Left forelimb (tissue), 1 donor: ENCODE measurements at regions not wholly inside any gene's neighbourhood (a gene's known extent, or its start where the extent isn't known, plus 50 kb on each side); places are given as distances from the start of the nearest gene placed in this dataset.

Experiments used
- DNase-seq: peaks from one replicate; pipeline ENCODE4 v3.0.0-alpha.2; 2018; ENCODE audit warnings: low spot score

DNA sequence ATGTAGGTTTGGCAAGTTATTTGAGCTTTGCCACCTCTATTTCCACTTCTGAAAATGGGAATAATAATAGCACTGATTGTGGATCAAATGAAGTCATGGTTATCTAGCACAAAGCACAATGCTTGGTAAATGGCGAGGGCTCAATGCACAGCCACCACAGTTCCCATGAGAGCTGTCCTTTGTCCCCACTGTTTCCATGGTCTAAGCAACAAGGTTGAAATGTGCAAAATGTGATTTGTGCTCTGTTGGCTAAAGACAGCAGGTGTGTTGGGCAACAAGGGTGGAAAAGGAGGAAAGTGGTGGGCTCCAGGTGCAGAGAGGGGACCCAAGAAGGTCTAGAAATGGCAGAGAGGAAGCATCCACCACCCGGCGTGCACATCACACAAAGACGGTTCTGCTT, 200.5 kb downstream of the TRIM29 start:
- peak; percentile 20 for DNase-seq

DNA sequence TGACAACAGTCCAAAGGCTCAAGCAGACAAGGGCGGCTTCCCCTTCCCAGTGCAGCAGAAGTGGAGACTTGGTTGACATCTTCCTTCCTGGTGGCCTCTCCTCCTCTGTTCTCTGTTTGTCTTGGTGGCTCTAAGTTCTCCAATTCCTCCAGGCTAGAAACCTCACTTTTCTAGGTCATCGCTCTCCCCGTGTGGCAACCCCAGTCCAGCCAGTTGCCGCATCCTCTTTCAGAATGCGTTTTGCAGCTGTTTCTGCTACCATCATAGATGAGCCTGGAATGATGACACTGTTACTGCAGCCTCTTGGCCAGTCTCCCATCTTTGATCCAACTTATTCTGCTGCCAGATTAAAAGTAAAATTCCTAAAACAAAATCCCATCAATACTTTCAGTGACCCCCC, 201.5 kb downstream of the TRIM29 start:
- peak; percentile 48 for DNase-seq

DNA sequence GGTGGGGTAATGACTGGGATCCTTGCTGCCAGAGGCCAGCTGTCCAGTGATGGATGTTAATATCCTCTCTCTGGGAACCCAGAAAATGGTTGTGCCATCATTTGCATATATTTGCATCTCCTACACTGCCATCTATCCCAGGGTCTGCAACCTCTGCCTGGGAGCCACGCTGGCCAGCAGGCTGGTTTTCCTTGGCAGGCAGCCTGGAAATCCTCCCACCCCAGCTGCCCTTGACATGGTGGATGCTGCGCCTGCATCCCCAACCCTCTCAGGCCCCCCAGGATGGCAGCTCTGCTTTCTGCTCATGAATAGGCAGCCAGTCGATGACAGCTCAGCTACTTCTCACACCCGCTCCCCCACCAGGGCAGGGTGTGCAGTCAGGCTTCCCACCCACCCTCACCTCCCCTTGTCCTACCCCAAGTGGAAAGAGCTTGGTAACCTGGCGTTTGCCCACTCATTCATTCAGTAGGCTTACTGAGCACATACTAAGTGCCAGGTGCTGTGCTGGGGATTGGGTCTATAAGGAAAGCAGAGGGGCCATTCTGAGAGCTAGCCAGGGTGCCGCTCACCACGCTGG, 202.5 kb downstream of the TRIM29 start:
- DNase-seq = no peak

DNA sequence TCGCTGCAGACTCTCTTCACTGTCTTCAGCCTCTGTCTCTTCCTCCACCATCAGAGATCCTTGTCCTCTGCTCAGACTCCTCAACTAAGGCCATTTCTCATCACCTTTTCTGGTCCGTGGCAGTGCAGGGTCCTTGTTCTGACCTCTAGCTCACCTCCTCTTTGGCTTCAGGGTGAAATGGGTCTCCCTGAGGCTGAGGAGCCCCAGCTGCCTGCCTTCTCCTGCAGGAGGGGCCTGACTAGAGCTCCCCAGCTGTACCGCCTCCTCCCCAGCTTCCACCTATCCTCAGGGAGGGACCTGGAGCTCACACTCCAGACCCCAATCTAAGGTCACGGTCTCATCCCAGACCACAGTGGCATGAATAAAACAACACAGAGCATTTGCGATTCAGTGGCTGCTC, 203.0 kb downstream of the TRIM29 start:
- DNase-seq = no peak

DNA sequence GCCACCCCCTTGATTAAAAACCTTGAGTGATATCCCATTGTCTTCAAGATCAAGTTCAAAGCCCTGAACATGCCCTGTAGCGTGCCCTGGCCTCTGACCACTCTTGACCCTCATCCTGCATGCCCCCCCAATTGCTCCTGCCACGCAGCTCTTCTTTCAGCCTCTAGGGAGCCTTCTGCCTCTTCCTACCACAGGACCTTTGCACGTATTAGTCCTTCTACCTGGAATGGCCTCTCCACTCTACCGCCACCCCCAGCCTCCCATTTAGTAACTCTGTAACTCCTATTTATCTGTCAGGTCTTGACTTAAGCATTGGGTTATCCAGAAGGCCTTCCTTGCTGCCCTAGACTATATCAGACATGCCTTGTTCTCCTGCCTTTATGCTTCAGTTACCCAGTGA, 203.6 kb downstream of the TRIM29 start:
- DNase-seq = no peak

DNA sequence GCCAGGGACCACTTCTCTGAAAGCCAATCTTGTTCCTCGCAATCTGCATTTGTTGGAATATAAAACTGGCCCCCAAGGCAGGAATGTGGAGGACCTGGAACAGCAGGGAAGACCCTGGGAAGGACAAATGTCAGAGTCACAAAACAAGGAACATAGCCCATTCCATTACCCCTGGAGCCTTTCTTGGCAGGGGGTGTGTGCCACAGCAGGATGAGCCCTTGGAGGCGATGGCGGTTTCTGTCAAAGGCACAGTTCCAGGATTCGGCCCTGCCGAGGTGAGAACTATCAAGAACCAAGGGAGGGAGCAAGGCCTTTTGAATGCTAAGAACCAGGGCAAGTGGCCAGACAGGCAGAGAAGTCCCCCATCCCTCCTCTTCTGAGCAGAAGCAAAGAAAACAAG, 204.3 kb downstream of the TRIM29 start:
- no peak for DNase-seq

DNA sequence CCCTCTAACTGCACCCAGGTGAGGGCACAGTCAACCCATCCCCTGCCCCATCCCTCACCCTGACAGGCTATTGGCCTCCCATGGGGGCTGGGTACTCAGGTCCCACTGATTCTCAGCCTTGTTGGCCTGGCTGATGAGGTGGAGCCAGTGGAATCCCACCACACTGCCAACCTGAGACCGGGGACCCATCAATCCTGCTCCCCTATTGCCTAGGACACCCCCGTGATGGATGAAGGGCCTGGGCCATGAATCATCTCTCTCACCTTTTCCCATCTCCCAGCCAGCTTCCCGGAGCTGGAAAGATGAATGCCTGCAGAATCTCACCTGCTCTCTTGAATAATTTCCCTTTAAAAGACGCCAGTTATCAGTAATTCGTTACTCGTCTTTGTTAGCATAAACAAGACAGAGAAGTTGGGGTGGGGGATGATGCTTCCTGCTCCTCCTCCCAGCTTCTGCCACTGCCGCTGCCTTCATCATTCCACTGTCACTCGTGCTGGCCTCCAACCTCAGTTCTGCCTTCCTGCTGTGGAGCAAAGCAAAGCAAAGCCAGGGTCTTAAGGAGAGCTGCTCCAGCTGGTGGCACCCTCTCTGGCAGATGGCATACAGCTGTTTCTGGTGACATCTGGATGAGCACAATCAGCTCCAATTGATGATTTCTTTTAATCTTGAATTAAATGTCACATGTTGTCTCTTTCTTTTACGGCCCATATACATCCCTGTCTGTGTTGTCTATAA, 204.0 kb upstream of the NECTIN1 start:
- DNase-seq = no peak

DNA sequence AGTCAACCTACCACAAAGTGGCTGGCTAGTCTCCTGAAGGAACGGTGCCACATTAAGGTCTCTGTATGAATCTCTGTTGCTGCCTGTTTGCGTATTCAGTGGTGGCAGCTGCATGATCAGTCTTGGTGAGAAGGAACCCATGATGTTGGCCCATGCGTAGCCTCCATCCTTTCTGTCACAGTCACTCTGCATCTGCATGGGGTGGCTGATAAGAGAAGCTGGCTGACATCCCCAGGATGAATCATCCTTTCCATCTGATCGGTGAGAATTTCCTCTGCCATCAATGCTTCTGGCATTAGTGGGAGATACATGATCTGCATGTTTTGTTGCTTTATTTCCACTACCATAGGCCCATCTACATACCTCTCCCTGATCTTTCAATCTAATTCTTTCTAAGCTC, 199.0 kb upstream of the NECTIN1 start:
- DNase-seq = no peak

DNA sequence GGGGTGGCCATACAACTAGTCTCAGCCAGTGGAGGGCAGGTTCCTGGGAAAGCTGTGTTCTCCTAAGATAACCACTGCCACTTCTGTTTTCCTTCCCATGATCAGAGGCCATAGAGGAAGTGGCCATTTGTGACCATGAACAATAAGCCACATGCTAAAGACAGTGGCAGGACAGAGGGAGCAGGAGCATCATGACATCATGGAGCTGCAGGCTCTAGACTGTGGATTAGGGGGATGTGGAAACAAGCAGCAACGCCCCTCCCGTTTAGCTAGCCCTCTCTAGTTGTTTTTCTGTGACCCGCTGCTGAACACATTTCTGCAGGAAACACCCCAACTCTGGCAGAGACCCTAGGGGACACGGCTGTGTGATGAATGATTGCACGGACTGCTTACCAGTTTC, 195.0 kb upstream of the NECTIN1 start:
- DNase-seq = no peak

DNA sequence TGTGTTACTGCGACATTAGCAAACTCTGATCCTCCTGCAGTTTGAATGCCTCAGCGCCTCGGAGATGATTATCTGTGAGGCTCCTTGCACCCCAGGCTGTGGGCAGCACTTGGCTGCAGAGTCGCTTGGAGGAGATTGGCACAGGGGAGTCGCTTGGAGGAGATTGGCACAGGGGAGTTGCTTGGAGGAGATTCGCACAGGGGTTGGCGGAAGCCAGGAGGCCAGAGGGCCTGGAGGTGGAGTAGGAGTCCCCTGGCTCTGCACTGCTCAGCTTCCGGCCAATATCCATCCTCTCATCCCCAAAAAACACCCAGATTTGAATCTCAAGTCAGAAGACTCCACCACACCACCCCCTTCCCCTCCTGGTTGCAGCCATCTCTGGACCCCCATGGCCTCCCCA, 192.6 kb upstream of the NECTIN1 start:
- DNase-seq = no peak

DNA sequence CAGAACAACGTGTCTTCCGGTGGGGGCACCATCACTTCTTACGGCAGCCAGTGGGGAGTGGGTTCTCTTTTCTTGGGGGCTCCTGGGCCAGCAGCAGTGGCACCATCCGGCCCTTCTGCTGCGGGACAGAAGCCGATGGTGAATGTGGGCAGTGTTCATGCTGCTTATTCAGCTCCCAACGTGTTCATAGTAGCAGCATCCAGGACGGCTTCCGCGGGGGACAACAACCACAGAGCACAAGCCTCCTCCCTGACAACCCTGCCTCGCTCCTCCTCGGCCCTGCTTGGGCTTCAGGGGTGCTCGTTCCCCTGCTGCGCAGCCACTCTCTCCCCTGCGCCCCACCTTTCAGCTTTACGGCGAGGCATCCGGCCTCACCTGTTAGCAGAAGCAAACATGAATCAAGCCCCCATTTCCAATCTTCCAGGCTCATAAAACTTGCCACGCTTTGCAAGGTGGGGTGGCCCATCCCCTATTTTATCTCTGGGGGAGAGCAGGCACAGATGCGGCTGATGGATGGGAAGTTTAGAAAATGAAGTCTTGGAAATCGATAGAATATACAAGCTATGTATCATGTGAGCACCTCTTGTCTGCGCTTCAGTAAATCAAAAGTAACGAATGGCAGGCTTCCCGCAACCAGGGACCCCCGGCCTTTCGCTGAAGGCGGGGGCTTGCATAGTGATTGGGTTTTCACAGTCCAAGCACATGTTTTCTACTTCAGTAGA, 191.8 kb upstream of the NECTIN1 start:
- no peak for DNase-seq

DNA sequence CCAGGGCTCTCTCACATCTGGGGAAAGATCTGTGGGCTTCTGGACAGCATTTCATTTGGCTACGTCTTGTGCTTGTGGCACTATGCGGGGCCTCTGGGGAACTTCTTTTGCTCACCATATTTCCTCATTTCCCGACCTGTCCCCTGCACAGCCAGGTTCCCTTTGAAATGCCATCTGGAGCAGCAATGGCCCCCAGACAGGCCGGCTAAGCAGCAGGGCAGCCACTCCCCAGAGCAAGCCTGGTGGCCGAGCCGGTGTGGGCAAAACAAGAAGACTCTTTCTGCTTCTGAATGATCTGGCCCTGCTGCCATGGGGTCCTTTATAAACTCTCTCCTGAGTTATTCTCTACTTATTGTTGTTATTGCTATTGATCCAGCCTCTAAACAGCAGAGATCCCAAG, 190.7 kb upstream of the NECTIN1 start:
- DNase-seq = no peak

DNA sequence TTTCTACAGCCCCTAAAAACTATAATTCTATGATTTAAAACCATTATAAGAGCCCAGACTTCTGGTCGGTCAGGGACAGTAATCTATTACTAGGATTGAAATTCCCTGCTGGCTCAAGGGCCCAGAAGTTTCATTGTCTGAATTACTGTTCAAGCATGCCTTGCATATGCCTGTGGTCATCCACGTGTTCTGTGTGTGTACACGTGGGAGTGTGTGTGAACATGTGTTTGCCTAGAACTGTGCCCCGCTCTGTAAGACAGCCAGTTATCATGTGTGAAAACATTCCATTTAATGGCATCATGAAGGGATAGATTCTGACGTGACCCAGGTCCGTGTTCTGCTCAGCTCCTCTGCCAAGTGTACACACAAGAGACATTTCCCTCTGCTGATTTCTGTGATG, 189.3 kb upstream of the NECTIN1 start:
- DNase-seq = no peak

DNA sequence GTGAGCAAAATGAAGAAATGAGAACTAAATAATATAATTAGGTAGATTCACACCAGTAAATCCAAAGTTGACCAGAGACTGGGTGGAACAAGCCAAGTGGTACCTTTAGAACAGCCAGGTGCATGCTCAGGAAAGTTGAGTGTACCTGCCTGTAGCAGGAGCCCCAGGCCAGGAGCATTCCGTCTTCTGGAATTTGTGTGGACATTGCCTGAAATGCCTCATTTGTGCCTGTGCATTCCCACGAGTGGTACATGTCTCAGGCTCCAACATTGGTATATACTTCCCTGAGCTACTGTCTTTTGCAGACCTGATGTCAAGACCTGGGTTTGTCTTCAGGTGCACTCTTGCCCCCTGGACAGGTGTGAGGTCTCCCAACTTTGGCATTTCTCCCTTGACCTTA, 187.6 kb upstream of the NECTIN1 start:
- DNase-seq = no peak

DNA sequence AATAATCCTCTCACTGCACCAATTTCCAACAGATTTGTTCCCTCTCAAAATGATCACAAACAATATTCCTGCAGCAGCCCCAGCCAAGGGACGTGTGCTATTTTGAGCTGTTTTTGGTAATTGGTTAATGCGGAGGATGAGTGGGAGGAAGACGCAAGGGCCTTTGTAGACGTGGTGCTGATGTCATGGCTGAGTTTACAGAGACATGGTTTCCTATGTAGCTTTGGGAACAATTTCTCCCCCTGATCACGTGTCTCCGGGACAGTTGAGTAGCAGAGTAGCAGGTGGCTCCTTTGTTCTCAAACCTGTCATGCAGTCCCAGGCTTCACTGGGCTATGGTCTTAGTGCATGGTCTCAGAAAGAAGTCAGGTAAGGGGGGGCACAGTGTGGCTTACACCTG, 183.2 kb upstream of the NECTIN1 start:
- DNase-seq = no peak

DNA sequence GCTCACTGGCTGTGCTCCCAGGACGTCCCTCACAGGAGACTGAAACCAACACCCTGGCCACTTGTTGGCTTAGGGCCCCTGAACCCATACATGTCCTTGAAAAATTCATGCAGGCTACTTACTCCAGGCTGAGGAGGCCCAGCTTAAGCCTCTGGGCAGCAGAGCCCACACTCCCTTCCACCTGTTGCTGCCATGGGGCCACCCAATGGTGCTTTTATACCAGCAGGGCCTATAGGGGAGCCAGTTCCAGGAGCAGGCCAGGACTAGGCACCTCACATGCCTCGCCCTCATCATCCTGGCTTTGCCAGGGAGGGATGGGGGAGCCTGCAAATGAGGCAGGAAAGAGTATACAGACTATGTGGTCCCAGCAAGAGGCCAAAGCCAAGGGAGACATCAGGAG, 181.7 kb upstream of the NECTIN1 start:
- no peak for DNase-seq

DNA sequence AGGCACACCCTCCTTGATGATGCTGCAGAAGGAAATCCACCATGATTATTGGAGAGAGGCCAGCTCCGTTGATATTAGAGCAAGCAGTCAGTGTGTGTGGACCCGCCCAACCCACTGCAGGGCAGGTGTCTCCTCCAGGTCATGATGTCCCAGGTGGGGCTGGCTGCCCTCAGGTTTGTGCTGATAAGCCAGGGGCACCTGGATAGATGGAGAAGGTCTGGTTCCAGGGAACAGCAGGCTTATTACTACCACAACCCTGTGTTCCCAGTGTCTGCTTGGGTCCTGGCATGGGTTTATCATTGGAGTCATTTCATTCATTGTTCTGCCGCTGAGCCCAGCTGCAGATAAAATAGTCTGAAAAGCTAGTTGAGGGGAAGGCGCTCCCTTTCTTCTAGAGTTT, 181.1 kb upstream of the NECTIN1 start:
- DNase-seq = no peak

DNA sequence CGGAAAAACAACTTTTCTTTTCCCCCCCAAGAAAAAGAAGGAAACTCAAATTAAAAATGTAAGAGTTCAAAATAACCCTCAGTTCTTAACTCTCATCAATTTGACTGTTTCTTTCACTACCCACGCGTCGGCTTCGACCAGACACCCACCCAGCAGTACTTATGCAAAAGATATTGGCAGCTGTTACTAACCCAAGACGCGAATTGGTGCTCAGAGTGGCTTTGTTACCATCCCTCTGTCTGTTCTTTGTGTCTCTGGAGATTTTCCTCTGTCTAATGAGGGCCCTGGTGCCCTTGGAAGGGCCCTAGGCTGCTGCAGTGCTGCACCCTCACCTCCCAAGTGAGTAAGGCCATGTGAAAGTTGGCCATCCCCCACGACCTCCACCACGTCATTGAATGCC, 180.5 kb upstream of the NECTIN1 start:
- no peak for DNase-seq

DNA sequence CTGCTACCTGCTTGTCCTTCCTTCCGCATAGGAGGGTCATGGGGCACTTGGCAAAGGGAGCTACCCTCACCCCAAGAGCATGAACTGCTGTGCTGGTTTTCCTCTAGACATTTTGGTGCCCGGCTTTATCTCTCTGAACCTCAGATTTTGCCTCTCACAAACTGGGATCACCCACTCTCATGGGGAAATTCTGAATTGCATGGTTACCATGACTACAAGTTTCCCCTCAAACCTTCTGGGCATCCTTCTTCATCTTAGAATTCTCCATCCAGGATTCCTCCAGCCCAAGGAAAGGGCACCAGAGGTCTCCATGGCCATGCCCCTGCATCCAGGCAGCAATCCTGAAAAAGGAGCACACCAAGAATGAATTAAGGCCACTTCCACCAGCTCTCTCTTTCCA, 180.1 kb upstream of the NECTIN1 start:
- no peak for DNase-seq

DNA sequence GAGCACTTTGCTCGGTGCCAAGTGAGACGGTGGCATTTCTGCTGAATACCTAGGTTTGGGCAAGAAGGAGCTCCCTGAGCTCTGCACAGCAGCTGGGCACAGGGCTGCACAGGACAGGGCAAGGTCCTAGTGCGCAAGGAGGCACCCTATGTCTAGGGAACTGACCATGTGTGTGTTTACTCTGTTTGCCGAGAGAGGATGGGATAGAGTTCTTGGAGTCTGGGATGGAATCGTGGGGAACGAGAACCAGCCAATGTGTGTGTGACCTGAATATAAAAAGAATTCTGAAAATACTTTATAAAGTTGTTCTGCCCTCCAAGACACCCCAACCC, 179.5 kb upstream of the NECTIN1 start:
- DNase-seq = no peak

DNA sequence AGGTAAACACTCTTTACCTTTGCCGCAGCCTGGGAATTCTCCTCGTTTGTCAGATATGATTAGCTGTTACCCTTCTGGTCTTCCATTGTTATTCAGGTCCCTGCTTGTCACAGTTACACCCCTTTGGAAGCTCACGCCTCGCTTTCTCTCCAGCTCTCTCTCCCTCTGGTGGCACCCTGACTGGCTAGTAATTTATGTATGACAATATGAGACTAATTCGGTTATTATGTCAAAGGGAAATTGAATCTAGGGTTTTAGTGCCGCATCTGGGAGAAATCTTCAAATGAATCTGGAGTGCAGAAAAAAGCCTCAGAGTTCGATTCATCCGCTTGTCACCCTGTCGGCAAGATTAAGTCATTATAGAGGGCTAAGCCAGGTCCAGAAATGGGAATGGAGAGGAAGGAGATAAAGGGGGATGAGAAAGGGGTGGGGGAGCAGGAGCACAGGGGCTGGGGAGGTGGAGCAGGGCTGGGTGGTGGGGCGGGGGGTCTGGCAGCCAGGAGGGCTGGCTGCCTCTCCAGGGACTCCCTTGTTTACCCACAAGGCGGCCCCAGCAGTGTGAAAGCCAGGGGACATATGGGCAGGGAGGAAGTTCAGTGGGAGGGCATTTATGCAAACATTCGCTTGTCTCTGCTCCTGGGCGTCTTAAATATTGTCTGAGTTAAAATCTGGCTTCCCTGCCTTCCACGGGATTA, 179.0 kb upstream of the NECTIN1 start:
- no peak for DNase-seq

DNA sequence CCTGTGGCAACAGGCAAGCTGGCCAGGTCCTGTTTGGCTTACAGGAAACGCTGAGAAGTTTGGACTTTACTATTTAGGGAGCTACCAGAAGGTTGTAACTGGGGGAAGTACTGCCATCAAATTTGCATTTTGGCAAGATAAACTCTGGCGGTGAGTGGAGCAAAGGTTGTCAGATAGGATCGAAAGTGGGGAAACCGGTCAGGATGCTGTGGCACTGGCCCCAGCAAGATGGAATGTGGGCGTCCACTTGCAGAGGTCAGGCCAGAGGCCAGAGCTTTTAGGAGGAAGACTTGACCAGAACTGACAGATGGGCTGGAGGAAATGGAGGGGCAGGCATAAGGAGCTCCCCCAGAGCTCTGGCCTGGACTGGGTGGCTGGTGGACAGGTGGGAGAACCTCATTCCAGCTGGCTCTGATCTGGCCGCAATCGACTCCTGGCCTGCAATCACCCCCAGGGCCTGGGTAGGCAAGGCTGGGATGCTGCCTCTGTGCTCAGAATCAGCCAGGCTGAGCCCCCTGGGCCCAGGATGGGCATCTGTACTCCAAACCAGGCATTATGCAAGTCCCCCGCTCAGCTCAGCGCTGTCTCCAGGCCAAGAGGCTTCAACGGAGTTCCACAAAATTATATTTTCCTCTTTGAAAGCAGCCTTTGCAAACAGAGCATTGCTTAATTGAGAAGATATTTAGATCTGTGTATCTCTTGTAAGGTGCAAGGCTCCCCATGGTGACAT, 178.3 kb upstream of the NECTIN1 start:
- DNase-seq = no peak
